Suprapubic skin (tissue), 4 donors: ENCODE measurements at regions not wholly inside any gene's neighbourhood (a gene's known extent, or its start where the extent isn't known, plus 50 kb on each side); places are given as distances from the start of the nearest gene placed in this dataset.

Experiments
- DNase-seq, 2 donors: peaks; one replicate each; pipeline ENCODE4 v3.0.0-alpha.2; 2019; ENCODE audit warnings: low spot score in 2 of 2
- H3K27ac ChIP-seq: fragments of 200-600 bp; sonication (generic); one replicate; pipeline ENCODE4 v1.5.1; 2019
- H3K27me3 ChIP-seq: fragments of 200-600 bp; sonication (generic); one replicate; pipeline ENCODE4 v1.5.1; 2019
- H3K36me3 ChIP-seq: fragments of 200-600 bp; sonication (generic); one replicate; pipeline ENCODE4 v1.5.1; 2019
- H3K4me1 ChIP-seq: fragments of 200-600 bp; sonication (generic); one replicate; pipeline ENCODE4 v1.5.1; 2019
- H3K4me3 ChIP-seq: fragments of 200-600 bp; sonication (generic); one replicate; pipeline ENCODE4 v1.5.1; 2019; ENCODE audit warnings: mild to moderate bottlenecking
- H3K9me3 ChIP-seq: fragments of 200-600 bp; sonication (generic); one replicate; pipeline ENCODE4 v1.5.1; 2019
- CTCF ChIP-seq, 2 donors: fragments of 200-600 bp in 1 of 2; fragments of 450-650 bp in 1 of 2; sonication (generic) in 1 of 2; IDR thresholded peaks; one replicate each; pipeline ENCODE4 v1.5.1; 2016 to 2019; ENCODE audit warnings: antibody characterized with exemption in 2 of 2, mild to moderate bottlenecking in 1 of 2, moderate library complexity in 1 of 2
- EP300 ChIP-seq: sonication (generic); formaldehyde crosslinking; IDR thresholded peaks from one replicate; pipeline ENCODE4 v1.6.1; 2017; ENCODE audit warnings: antibody characterized with exemption
- POLR2A ChIP-seq, 2 donors: fragments of 450-650 bp; IDR thresholded peaks; one replicate each; pipeline ENCODE4 v1.6.1; 2017; ENCODE audit warnings: antibody characterized with exemption in 2 of 2, mild to moderate bottlenecking in 2 of 2, moderate library complexity in 2 of 2
- POLR2AphosphoS5 ChIP-seq, 3 donors: sonication (generic); formaldehyde crosslinking; IDR thresholded peaks; one replicate each; pipeline ENCODE4 v1.6.1; 2017; ENCODE audit warnings: antibody characterized with exemption in 3 of 3
- WGBS: methylation state at CpG from one replicate; pipeline ENCODE4 v1.1.5; 2018; 5-methylcytosine and 5-hydroxymethylcytosine counted together

- WGBS, result 68% methylated on average over 3 of the region's 3 CpGs
- Histone ChIP-seq H3K4me1 (no peaks in the 10 kb centered on the region), H3K27ac (no peak overlapping the region), H3K36me3 (no peaks in the 10 kb centered on the region), H3K4me3 (no peak overlapping the region), H3K9me3 (no peaks in the 10 kb centered on the region), H3K27me3 (no peaks in the 10 kb centered on the region)
- TF ChIP-seq POLR2A (IDR thresholded peaks at IDR 0.05) (no peak), EP300 (no peak)
- no peak for DNase-seq
These were observed 193.8 kb upstream of the ACTBL2 start for GRCh38 chr5:57676222-57677098.

GRCh38 chr5:57675236-57675635 lies 192.6 kb upstream of the ACTBL2 start:
- H3K9me3 ChIP-seq, result no peaks in the 10 kb centered on the region
- no peaks in the 10 kb centered on the region for H3K4me1 ChIP-seq
- 96% methylated on average over 1 of the region's 1 CpG for WGBS
- TF ChIP-seq POLR2AphosphoS5 (IDR thresholded peaks at IDR 0.05), result no peak
- no peak for TF ChIP-seq POLR2A (IDR thresholded peaks at IDR 0.05)
- no peak for TF ChIP-seq CTCF (IDR thresholded peaks at IDR 0.05)
- TF ChIP-seq EP300, result no peak
- H3K27me3 ChIP-seq, result no peaks in the 10 kb centered on the region
- no peaks in the 10 kb centered on the region for H3K36me3 ChIP-seq
- DNase-seq, result no peak
- no peak overlapping the region for H3K4me3 ChIP-seq
- H3K27ac ChIP-seq, result no peak overlapping the region

- Histone ChIP-seq H3K27ac (no peak overlapping the region), H3K4me3 (no peak overlapping the region), H3K9me3 (no peaks in the 10 kb centered on the region), H3K27me3 (no peaks in the 10 kb centered on the region), H3K4me1 (no peaks in the 10 kb centered on the region), H3K36me3 (no peaks in the 10 kb centered on the region)
- TF ChIP-seq CTCF (IDR thresholded peaks at IDR 0.05) (no peak), POLR2A (IDR thresholded peaks at IDR 0.05) (no peak), EP300 (no peak), POLR2AphosphoS5 (IDR thresholded peaks at IDR 0.05) (no peak)
- DNase-seq, result no peak
These were observed 188.8 kb upstream of the ACTBL2 start for GRCh38 chr5:57671371-57671770.

- Histone ChIP-seq H3K27ac (no peak overlapping the region), H3K4me3 (no peak overlapping the region), H3K9me3 (no peaks in the 10 kb centered on the region), H3K4me1 (no peaks in the 10 kb centered on the region), H3K36me3 (no peaks in the 10 kb centered on the region), H3K27me3 (no peaks in the 10 kb centered on the region)
- TF ChIP-seq POLR2A (IDR thresholded peaks at IDR 0.05) (no peak), CTCF (IDR thresholded peaks at IDR 0.05) (no peak), POLR2AphosphoS5 (IDR thresholded peaks at IDR 0.05) (no peak), EP300 (no peak)
- DNase-seq, result no peak
These were observed 184.0 kb upstream of the ACTBL2 start for GRCh38 chr5:57666582-57666981.

- Histone ChIP-seq H3K27me3 (no peaks in the 10 kb centered on the region), H3K4me1 (no peaks in the 10 kb centered on the region), H3K27ac (no peak overlapping the region), H3K9me3 (no peaks in the 10 kb centered on the region), H3K36me3 (no peaks in the 10 kb centered on the region), H3K4me3 (no peak overlapping the region)
- 94% methylated on average over 7 of the region's 7 CpGs for WGBS
- no peak for DNase-seq
- TF ChIP-seq POLR2A (IDR thresholded peaks at IDR 0.05), result no peak
- no peak for TF ChIP-seq CTCF (IDR thresholded peaks at IDR 0.05)
- no peak for TF ChIP-seq POLR2AphosphoS5 (IDR thresholded peaks at IDR 0.05)
- TF ChIP-seq EP300, result no peak
These were observed 182.7 kb upstream of the ACTBL2 start for GRCh38 chr5:57665146-57665936.
